K562 (cell line): ENCODE measurements at regions not wholly inside any gene's neighbourhood (a gene's known extent, or its start where the extent isn't known, plus 50 kb on each side); places are given as distances from the start of the nearest gene placed in this dataset.

Experiments used
- ARID3A ChIP-seq: IDR thresholded peaks from 2 replicates; pipeline ENCODE4 v1.6.1; 2012; ENCODE audit warnings: low read depth, low read length, improper control_type of control experiment, borderline replicate concordance
- CEBPB ChIP-seq: fragments of 450-650 bp; IDR thresholded peaks from 2 replicates; pipeline ENCODE4 v1.6.1; 2016; ENCODE audit warnings: missing genetic modification characterization, missing compliant biosample characterization
- DACH1 ChIP-seq: fragments of 450-650 bp; IDR thresholded peaks from 2 replicates; pipeline ENCODE4 v1.6.1; 2018; ENCODE audit not compliant: partially characterized antibody
- EZH2 ChIP-seq: IDR thresholded peaks from 2 replicates; pipeline ENCODE4 v1.6.1; 2012; ENCODE audit warnings: low read depth, mild to moderate bottlenecking, inconsistent platforms, low read length, borderline replicate concordance
- FOXA1 ChIP-seq: fragments of 450-650 bp; IDR thresholded peaks from 2 replicates; pipeline ENCODE4 v1.6.1; 2016; ENCODE audit warnings: mild to moderate bottlenecking, borderline replicate concordance
- MYNN ChIP-seq, 2 experiments: sonication (generic); formaldehyde crosslinking in 1 of 2; IDR thresholded peaks; 2 replicates each; pipeline versions ENCODE4 v1.5.0 to v1.6.1; 2016 to 2020; ENCODE audit warnings: antibody characterized with exemption in 1 of 2, missing genetic modification reagents in 1 of 2
- SETDB1 ChIP-seq: IDR thresholded peaks from one replicate; pipeline ENCODE4 v1.6.1; 2012; ENCODE audit warnings: low read length, control low read depth, inconsistent platforms
- ZNF354B ChIP-seq: fragments of 250-450 bp; sonication (Bioruptor Pico); IDR thresholded peaks from 2 replicates; pipeline ENCODE4 v1.4.0; 2020
- ZNF655 ChIP-seq: fragments of 250-450 bp; sonication (Bioruptor Pico); IDR thresholded peaks from 2 replicates; pipeline ENCODE4 v1.5.0; 2021
- TF ChIP-seq, protein P1 (sequence below): fragments of 250-450 bp; sonication (Bioruptor Pico); IDR thresholded peaks from 2 replicates; pipeline ENCODE4 v1.8.0; 2021; ENCODE audit warnings: mild to moderate bottlenecking, moderate library complexity
- TF ChIP-seq, protein P2 (sequence below), 3 experiments: IDR thresholded peaks in 2 of 3; conservative IDR thresholded peaks in 1 of 3; 2 replicates each; pipeline ENCODE4 v1.5.1; 2011 to 2012; ENCODE audit warnings: low read length in 3 of 3, mild to moderate bottlenecking in 3 of 3, control low read depth in 2 of 3, improper control_type of control experiment in 1 of 3, inconsistent platforms in 1 of 3, low read depth in 1 of 3, mixed read lengths in 1 of 3, moderate library complexity in 1 of 3; ENCODE audit not compliant: insufficient read depth in 2 of 3
- TF ChIP-seq, protein P3 (sequence below), 2 experiments: fragments of 450-650 bp in 1 of 2; IDR thresholded peaks; 2 replicates each; pipeline ENCODE4 v1.6.1; 2011 to 2017; ENCODE audit warnings: low read depth in 2 of 2, antibody characterized with exemption in 1 of 2, borderline replicate concordance in 1 of 2, low read length in 1 of 2, mild to moderate bottlenecking in 1 of 2, mixed read lengths in 1 of 2; ENCODE audit not compliant: control insufficient read depth in 1 of 2
- TF ChIP-seq, protein P4 (sequence below): sonication (generic); IDR thresholded peaks from 2 replicates; pipeline ENCODE4 v1.6.1; 2016

DNA sequence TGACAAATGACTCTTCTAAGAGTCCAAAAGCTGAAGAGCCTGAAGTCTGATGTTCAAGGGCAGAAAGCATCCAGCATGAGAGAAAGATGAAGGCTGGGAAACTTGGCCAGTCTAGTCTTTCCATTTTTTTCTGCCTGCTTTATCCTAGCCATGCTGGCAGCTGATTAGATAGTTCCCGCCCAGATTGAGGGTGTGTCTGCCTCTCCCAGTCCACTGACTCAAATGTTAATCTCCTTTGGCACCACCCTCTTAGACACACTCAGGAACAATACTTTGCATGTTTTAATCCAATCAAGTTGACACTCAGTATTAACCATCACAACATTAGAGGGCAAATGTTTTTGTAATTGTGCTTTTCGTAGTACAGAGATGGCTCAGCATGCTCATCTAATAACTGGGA lies 267.5 kb upstream of the KLHL1 start:
- TF ChIP-seq DACH1 (no peak), CEBPB (no peak), MYNN (IDR thresholded peaks at IDR 0.05) (no peak), MYNN (CRISPR knock-in tag; IDR thresholded peaks at IDR 0.05) (no peak), ARID3A (no peak), EZH2 (no peak), ZNF655 (no peak), FOXA1 (no peak), ZNF354B (CRISPR knock-in tag) (no peak), SETDB1 (no peak)
- TF ChIP-seq, protein P1, sequence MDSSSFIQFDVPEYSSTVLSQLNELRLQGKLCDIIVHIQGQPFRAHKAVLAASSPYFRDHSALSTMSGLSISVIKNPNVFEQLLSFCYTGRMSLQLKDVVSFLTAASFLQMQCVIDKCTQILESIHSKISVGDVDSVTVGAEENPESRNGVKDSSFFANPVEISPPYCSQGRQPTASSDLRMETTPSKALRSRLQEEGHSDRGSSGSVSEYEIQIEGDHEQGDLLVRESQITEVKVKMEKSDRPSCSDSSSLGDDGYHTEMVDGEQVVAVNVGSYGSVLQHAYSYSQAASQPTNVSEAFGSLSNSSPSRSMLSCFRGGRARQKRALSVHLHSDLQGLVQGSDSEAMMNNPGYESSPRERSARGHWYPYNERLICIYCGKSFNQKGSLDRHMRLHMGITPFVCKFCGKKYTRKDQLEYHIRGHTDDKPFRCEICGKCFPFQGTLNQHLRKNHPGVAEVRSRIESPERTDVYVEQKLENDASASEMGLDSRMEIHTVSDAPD (CRISPR knock-in tag), result no peak
- TF ChIP-seq, protein P2, sequence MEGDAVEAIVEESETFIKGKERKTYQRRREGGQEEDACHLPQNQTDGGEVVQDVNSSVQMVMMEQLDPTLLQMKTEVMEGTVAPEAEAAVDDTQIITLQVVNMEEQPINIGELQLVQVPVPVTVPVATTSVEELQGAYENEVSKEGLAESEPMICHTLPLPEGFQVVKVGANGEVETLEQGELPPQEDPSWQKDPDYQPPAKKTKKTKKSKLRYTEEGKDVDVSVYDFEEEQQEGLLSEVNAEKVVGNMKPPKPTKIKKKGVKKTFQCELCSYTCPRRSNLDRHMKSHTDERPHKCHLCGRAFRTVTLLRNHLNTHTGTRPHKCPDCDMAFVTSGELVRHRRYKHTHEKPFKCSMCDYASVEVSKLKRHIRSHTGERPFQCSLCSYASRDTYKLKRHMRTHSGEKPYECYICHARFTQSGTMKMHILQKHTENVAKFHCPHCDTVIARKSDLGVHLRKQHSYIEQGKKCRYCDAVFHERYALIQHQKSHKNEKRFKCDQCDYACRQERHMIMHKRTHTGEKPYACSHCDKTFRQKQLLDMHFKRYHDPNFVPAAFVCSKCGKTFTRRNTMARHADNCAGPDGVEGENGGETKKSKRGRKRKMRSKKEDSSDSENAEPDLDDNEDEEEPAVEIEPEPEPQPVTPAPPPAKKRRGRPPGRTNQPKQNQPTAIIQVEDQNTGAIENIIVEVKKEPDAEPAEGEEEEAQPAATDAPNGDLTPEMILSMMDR (IDR thresholded peaks at IDR 0.05 in 2 of 3, conservative IDR thresholded peaks at IDR 0.05 in 1 of 3; ENCODE audit: insufficient read depth in 2 of 3, low read depth in 1 of 3, low read length in 3 of 3), result no peak
- TF ChIP-seq, protein P3, sequence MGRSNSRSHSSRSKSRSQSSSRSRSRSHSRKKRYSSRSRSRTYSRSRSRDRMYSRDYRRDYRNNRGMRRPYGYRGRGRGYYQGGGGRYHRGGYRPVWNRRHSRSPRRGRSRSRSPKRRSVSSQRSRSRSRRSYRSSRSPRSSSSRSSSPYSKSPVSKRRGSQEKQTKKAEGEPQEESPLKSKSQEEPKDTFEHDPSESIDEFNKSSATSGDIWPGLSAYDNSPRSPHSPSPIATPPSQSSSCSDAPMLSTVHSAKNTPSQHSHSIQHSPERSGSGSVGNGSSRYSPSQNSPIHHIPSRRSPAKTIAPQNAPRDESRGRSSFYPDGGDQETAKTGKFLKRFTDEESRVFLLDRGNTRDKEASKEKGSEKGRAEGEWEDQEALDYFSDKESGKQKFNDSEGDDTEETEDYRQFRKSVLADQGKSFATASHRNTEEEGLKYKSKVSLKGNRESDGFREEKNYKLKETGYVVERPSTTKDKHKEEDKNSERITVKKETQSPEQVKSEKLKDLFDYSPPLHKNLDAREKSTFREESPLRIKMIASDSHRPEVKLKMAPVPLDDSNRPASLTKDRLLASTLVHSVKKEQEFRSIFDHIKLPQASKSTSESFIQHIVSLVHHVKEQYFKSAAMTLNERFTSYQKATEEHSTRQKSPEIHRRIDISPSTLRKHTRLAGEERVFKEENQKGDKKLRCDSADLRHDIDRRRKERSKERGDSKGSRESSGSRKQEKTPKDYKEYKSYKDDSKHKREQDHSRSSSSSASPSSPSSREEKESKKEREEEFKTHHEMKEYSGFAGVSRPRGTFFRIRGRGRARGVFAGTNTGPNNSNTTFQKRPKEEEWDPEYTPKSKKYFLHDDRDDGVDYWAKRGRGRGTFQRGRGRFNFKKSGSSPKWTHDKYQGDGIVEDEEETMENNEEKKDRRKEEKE (IDR thresholded peaks at IDR 0.05; ENCODE audit: borderline replicate concordance in 1 of 2, control insufficient read depth in 1 of 2, low read depth in 2 of 2, low read length in 1 of 2), result no peak
- TF ChIP-seq, protein P4, sequence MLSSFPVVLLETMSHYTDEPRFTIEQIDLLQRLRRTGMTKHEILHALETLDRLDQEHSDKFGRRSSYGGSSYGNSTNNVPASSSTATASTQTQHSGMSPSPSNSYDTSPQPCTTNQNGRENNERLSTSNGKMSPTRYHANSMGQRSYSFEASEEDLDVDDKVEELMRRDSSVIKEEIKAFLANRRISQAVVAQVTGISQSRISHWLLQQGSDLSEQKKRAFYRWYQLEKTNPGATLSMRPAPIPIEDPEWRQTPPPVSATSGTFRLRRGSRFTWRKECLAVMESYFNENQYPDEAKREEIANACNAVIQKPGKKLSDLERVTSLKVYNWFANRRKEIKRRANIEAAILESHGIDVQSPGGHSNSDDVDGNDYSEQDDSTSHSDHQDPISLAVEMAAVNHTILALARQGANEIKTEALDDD, result no peak
